ENCODE measurements at regions not wholly inside any gene's neighbourhood (a gene's known extent, or its start where the extent isn't known, plus 50 kb on each side); places are given as distances from the start of the nearest gene placed in this dataset.

DNA sequence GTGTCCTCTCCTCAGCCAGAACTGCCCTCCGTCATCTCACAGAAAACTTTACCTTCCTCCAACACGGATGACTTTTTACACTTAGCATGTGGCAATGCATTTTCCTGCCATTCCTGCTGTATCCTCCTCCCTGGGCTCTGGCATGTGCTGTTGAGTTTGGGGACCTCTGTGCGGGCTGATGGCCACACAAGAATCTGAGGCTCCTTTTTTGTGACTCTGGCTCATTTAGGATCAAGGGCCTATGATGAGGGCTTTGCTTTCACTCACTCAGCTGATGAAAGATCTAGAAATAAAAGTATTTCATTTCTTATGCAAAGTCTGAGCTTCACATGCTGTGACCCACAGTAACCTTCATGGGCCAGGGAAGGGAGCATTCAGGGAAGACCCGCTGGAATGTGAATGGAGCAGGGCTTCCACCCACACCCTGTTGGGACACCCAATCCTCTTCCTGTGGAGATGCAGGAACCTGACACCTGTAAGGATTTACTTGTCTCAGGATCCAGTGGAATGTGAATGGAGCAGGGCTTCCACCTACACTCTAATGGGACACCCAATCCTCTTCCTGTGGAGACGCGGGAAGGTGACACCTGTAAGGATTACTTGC lies 500.3 kb upstream of the MKI67 start:
- TF ChIP-seq, protein P1, sequence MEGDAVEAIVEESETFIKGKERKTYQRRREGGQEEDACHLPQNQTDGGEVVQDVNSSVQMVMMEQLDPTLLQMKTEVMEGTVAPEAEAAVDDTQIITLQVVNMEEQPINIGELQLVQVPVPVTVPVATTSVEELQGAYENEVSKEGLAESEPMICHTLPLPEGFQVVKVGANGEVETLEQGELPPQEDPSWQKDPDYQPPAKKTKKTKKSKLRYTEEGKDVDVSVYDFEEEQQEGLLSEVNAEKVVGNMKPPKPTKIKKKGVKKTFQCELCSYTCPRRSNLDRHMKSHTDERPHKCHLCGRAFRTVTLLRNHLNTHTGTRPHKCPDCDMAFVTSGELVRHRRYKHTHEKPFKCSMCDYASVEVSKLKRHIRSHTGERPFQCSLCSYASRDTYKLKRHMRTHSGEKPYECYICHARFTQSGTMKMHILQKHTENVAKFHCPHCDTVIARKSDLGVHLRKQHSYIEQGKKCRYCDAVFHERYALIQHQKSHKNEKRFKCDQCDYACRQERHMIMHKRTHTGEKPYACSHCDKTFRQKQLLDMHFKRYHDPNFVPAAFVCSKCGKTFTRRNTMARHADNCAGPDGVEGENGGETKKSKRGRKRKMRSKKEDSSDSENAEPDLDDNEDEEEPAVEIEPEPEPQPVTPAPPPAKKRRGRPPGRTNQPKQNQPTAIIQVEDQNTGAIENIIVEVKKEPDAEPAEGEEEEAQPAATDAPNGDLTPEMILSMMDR (IDR thresholded peaks at IDR 0.05; ENCODE audit: borderline replicate concordance, extremely low read depth, low read length, poor library complexity, severe bottlenecking): no peak
- no peak for TF ChIP-seq EZH2 (IDR thresholded peaks at IDR 0.05; ENCODE audit: borderline replicate concordance, low read depth, low read length, severe bottlenecking)
